NCI-H146 (cell line): ENCODE measurements at regions not wholly inside any gene's neighbourhood (a gene's known extent, or its start where the extent isn't known, plus 50 kb on each side); places are given as distances from the start of the nearest gene placed in this dataset.

Experiments
- DNase-seq: peaks from one replicate; lab custom pipeline; 2025; lab: John Stamatoyannopoulos, UW

GRCh38 chr10:28250782-28251181 is 52.1 kb downstream of the MPP7 start:
- DNase-seq, result no peak

- DNase-seq, result no peak
These were observed 52.5 kb downstream of the MPP7 start for GRCh38 chr10:28250358-28250757.

GRCh38 chr10:28249512-28249911 is 53.4 kb downstream of the MPP7 start:
- DNase-seq, result no peak

GRCh38 chr10:28248092-28248491 is 54.8 kb downstream of the MPP7 start:
- DNase-seq, result no peak

GRCh38 chr10:28246023-28246422 is 56.8 kb downstream of the MPP7 start:
- no peak for DNase-seq

GRCh38 chr10:28243923-28244322 is 58.9 kb downstream of the MPP7 start:
- DNase-seq, result no peak

GRCh38 chr10:28242555-28243204 is 60.2 kb downstream of the MPP7 start:
- no peak for DNase-seq

- DNase-seq, result peak; percentile 5
These were observed 61.0 kb downstream of the MPP7 start for GRCh38 chr10:28241741-28242399.

GRCh38 chr10:28240400-28240799 is 62.5 kb downstream of the MPP7 start:
- no peak for DNase-seq

GRCh38 chr10:28236591-28236990 is 66.3 kb downstream of the MPP7 start:
- no peak for DNase-seq

- no peak for DNase-seq
These were observed 82.1 kb downstream of the MPP7 start for GRCh38 chr10:28220811-28221210.

GRCh38 chr10:28219251-28219650 is 83.6 kb downstream of the MPP7 start:
- no peak for DNase-seq

- no peak for DNase-seq
These were observed 85.0 kb downstream of the MPP7 start for GRCh38 chr10:28217848-28218247.

GRCh38 chr10:28215930-28216329 is 86.9 kb downstream of the MPP7 start:
- DNase-seq, result no peak

- no peak for DNase-seq
These were observed 88.6 kb downstream of the MPP7 start for GRCh38 chr10:28214219-28214618.

GRCh38 chr10:28211759-28212158 is 91.1 kb downstream of the MPP7 start:
- no peak for DNase-seq

- no peak for DNase-seq
These were observed 95.1 kb downstream of the MPP7 start for GRCh38 chr10:28207799-28208198.

GRCh38 chr10:28202941-28203352 is 99.9 kb downstream of the MPP7 start:
- DNase-seq, result no peak

GRCh38 chr10:28201410-28202400 is 101.2 kb downstream of the MPP7 start:
- DNase-seq, result no peak

GRCh38 chr10:28200775-28201174 is 102.1 kb downstream of the MPP7 start:
- DNase-seq, result no peak

GRCh38 chr10:28199941-28200340 is 102.9 kb downstream of the MPP7 start:
- DNase-seq, result no peak

GRCh38 chr10:28190196-28190595 is 112.7 kb downstream of the MPP7 start:
- no peak for DNase-seq

- no peak for DNase-seq
These were observed 114.3 kb downstream of the MPP7 start for GRCh38 chr10:28188526-28188925.
